ENCODE measurements at regions not wholly inside any gene's neighbourhood (a gene's known extent, or its start where the extent isn't known, plus 50 kb on each side); places are given as distances from the start of the nearest gene placed in this dataset.

DNA sequence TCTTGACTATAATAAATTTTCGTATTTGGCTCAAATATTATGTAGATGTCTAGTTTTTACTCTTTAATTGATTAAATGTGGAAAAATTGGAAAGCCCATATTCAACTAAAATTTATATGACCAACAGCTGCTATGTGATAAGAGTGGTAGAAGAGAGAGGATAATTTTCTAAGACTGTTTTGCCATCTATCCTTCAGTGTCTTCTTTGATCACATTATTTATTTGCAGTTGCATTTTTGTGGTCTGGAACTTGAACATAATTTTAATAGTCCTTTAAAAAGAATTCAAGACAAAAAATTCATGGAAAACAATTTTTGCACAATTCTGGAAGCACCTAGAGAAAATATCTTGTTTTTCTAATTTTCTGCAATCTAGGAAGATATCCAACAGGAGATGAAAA is 213.3 kb upstream of the THBS1 start:
- DNase-seq, result no peak

DNA sequence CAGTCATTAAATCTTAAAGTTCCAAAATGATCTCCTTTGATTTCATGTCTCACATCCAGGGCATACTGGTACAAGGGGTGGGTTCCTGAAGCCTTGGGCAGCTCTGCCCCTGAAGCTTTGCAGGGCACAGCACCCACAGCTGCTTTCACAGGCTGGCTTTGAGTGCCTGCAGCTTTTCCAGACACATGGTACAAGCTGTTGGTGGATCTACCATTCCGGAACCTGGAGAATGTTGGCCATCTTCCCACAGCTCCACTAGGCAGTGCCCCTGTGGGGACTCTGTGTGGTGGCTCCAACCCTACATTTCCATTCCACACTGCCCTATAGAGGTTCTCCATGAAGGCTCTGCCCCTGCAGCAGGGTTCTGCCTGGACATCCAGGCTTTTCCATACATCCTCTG is 211.1 kb upstream of the THBS1 start:
- no peak for DNase-seq

DNA sequence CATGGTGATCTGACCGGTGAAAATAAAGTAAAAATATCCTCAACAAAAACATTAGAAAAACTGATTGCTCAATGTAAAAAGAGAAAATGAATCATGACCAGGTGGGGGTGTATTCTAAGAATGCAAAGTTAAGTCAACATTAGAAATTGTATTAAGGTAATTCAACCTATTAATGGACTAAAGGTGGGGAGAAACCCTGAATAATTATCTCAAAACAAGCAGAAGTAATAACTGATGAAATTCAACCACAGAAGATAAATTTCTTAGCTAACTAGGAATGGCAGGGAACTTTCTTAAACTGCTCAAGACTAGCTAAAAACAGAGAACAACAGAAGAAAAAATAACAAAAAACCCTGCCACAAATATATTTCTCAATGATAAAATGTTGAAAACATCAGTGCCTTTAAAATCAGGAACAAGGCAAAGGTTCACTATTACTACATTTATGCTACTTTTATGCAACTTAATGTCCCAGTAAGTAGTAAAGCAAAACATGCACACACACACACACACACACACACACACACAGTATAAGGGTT is 204.4 kb upstream of the THBS1 start:
- DNase-seq, result no peak

DNA sequence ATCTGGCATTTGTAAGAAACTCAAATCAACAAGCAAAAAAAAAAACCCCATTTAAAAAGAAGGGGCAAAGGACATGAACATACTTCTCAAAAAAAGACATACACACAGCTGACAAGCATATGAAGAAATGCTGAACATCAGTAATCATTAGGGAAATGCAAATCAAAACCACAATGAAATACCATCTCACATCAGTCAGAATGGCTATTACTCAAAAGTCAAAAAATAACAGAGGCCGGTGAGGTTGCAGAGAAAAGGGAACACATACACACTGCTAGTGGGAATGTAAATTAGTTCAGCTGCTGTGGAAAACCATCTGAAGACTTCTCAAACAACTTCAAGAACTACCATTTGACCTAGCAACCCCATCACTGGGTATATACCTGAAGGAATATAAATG is 199.4 kb upstream of the THBS1 start:
- no peak for DNase-seq

DNA sequence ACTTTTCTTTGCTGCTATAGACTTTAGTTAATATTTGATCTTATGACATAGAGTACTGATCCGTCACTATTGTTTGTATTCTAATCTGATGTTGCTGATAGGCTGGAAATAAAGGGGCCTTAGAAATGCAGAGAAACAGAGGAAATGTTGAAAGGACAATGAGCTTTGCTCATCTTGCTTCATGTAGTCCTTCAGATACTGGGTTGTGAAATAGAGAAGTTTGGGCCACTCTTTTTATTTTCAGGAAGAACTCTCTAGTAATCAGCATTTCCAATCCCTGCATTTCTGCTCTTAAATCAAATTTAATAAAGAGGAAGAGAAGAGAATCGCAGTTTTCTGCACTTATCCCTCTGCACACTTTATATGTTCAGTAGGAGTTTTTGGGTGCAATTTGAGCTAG is 192.8 kb upstream of the THBS1 start:
- DNase-seq, result no peak

DNA sequence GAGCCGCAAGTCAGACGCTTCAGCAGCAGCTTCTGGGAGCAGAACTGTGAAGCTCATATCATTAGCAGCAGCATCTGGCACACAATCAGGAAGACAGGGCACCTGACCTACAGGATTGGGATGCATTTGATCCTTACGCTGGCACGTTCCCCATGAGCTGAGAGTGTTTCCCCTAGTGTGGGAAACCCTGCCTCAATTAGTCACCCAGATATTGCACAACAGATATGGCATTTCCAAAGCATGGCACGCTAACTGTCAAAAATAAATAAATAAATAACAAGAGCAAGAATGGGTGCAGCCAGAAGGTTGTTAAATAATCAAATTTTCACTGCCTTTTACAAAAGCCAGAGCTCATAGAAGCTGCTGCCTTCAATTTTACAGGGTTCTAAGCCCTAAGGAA is 189.6 kb upstream of the THBS1 start:
- no peak for DNase-seq

DNA sequence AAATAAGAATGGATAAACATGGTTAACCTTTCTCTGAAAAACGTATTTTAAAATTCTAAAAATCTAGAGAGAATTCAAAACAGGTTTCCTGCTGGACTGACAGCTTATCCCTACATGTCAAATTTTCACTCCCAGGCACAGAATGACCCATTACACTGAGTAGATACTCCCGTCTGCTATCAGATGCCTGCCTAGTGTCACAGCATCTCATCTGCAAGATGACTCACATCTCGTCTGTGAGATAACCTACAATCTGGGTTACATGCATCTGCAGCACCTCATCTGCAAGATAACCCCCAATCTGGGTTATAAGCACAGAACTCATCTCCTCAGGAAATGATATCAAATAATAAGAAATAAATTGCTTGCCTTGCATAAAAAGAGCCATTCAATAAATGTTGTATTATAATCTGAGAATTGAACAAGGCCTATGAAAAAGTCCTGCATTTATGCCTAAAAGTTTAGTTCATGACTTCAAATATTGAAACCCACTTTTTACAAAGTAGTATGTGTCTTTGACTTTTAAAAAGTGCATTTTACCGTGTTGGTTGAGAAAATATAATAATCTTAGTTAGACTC is 188.3 kb upstream of the THBS1 start:
- no peak for DNase-seq

DNA sequence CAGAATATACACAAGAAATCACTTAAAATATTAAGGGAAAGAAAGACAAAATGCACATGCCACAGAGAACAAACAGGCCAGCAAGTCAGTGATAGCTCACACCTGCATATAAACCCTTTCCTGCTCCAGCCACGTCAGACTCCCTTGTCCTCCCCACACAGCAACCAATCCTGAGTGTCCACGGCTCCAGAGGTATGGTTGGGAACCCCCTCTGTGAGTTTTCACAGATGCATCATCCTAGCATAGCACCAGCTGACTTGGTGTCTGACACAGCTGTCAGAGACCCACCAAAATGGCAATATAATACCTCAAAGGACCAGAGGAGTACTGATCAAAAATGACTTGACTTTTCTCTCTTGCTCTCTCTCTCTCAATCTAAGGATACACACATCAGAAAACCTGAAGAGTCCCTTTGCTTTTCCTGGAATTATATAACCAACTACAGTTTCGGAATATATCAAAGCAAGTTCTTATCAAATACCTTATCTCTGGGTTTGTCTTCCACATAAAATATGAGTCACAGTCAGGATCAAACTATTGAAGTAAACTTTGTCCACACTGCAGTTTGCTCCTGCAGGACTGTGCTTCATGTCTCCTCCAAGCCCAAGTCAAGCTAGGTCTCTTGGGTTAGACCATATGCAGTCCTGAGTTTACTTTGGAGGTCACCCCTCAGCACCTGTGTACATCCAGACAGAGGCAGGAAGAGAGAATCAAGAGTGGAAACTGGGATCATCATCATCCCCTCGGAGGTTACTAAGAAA is 187.1 kb upstream of the THBS1 start:
- no peak for DNase-seq

DNA sequence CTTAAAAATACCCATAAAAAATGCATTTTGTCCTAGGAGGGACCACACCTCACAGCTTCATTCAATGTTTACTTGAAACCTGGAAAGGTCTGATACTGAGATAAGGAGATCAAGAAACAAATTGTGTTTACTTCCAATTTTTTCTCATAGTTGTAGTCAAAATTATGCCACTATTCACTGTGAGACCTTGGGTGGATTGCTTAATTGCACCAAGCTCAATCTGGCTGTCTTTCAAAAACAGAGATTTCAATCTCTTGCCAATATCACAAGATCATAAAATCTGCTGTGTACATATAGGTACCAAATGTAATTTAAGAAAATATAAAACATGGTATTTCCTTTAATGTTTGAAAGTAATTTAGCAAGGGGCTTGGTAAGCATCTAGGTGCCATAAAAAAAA is 186.4 kb upstream of the THBS1 start:
- no peak for DNase-seq

DNA sequence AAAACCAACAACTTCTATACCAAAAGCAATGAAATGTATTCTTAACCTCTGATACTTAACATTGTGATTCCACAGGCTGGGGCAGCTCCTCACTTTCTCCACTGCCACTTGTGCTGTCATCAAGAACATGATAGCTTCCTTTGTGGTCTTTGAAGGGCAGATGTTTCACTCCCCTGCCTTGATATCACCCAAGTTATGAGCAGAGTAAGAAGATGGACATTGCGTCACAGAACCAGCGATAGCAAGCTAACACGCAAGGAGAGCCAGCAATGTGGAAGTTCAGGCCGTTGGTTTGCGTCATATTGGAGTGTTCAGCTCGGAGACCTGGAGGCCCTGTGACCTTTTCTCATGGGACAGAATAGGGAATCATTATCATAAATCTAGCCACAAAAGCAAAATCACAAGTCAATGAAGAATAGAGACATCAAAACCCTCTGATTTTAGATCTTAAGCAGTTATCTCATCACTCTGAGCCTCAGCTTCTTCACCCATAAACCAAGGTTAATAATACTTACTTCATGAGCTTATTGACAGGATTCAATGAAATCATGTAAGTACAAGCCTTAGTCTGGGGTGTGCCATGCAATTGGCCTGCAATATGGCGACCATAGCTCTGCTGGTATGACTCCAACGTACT is 183.8 kb upstream of the THBS1 start:
- no peak for DNase-seq

DNA sequence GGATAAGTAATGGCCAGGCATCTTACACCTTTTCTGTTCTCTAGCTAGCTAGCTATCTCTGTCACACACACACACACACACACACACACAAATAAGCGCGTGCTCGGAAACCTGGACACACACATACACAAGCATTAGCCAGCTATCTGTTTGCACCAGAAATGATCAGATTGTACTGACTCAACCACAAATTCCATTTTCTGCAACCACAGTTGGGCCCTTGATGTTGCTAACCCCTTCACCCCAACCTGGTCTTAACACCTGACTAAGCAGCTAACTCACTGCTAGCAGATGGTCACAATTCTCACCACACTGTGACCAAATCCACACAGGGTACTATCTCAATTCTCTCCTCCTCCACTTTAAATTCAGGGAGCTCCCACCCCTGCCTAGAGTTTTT is 183.0 kb upstream of the THBS1 start:
- DNase-seq, result no peak

DNA sequence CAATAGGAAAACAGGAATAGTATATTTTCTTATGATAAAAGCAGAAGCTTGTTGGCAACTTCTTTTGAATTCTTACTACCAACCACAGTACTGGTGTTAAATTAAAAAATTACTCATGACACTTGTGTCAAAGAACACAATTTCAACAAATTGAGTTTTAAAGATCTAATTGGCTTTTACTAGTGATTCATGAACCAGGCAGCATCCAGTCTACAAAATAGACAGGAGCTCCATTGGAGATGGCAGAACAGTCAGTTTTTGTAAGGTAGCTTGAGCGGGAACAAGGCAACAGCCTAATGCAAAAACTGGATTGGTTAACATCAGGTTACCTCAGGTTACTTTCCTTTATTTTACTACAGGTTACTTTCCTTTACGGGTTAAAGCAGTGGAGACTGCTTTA is 181.3 kb upstream of the THBS1 start:
- no peak for DNase-seq

DNA sequence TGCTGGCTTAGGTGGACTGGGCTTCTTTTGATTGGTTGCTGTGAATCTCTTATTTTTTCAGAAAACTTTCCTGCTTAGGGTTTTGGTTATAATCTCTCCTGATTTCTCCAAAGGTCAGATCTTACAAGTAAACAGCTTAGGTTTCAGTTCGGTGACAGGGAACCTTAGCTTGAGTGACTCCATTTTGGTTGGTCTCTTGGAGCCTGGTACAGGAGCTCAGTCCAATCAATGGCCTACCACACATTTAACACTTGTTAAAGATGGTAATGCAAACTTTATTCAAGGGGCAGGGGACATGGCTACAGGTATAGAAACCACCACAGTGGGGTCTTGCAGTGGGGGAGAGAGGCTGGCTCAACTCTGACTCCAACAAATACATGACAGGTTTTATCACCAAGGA is 180.9 kb upstream of the THBS1 start:
- no peak for DNase-seq

DNA sequence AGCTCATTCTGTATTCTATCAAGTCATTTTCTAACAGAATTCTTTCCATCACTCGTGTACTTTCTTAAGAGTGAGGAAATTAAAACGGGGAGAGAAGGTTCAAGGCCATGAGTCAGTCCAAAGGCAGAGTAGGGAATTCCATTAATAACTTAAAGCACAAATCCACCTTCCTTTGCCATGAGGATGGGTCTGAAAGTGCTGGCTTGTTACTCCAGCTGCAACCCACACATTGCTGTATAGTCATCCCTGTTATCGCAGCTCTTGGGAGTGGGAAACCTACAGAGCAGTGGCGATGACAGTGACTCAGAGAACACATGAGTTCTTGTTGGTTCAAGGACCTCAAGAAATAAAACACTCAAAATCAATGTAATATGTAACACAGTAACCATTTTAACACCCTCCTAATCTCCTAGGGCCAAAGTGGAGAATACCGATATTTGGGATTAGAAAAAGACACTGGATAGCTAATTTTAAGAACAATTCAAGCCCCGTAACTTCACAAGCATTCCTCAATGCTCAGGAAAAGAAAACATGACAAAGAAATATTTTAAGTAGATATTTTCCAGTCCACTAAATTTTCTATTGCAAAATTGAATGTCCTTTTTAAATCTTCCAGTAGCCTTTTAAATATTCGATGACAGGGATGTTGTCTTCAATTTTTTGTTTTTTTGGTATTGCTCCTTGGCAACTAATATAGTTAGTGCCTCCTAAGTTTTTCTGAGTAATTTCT is 179.9 kb upstream of the THBS1 start:
- DNase-seq, result no peak

DNA sequence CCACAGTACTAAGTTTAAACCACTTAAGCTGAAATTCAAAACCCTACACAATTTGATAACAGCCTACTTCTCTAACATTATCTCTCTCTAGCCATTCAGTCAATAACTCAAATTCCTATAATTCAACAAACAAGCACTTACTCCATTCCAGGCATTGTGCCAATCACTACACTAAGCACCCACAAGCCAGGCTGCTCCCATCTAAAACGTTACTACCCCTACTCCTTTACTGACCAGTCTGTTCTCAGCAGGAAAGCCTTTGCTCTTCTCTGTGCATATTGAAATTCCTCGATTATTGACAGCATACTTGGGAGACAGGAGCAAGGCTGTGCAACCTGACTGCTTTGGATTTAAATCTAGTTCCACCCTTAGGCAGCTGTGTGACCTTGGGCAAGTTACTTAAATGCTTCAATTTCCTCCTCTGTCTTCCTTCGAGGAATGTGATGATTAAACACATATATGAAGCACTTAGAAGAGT is 177.2 kb upstream of the THBS1 start:
- DNase-seq, result no peak

DNA sequence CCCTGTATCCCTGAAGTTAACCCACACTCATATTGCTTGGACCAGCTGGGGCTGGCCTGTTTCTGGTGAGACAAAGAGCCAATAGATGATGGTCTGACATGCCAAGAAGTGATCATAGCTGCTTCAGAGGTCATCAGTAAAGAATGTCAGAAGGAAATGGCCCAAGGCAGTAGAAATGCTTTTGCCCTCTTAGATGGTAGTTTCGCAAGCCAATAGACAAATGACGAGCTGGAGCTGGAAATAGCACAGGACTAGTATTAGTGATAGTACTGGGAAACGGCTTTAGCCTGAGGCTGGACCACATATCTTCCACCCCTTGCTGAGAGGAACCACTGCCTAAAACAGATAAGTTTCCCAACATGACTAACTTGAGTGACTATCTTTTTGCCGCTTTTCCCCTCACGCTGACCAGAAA is 176.1 kb upstream of the THBS1 start:
- DNase-seq, result no peak

DNA sequence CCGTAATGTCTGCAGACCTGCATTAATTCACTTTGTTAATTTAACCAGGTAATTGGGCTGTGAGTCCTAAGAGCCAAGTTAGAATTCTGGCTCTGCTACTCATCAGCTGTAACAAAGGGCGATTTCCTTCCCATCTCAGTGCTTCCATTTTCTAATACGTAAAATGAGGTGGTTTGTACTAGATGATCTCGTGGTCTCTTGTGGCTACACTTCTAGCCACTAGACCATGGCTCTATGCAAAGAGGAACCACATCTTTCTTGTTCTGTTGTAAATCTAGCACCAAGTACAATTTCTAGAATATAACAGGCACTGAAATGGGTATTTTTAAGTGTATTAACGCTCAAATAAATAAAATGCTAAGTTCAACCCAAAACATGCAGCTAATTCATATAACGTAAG is 174.4 kb upstream of the THBS1 start:
- no peak for DNase-seq

DNA sequence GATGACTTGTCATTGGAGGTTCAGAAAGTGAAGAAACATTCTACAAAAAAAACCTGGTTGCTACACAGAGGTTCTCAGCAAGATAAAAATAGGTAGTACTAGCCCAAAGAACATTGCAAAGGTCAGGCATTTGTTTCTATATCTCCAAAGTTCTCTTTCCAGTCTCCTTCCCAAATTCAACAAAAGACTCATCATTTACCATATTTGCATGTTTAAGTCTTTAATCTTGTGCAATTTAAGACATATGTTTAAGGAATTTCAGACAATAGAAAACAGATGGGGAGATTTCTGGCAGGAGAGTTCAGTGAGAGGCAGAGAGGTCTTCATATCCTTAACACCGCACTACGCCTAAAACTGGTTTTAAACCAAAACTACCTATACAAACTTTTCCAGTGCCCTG is 173.8 kb upstream of the THBS1 start:
- DNase-seq, result no peak

DNA sequence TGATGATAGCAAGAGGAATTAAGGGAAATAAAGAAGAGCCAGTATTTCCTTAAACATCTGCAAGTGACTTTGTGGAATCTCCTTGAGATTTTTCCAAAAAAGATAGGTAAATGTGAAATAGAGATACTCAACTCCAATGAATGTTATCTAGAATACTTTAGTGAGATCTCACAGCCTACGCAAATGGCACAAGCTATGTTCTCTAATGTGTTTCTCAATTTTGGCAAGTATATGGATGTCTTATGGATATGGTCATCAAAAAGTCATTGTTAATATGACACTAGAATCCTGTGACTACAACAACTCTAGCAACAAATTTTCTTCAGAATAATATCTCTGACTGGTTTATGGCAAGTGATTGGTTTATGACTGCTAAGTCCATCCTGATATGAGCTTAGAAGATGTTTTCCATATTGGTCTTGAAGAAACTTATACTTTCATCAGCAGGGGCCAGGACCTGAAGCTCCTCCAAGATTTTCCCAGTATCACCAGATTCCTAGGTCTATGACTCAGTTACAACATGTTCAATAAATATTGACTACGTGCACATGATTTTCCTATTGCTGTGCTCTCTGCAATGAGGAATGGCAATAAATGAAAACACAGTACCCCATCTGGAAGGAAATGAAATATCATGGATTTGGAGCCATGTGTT is 170.9 kb upstream of the THBS1 start:
- DNase-seq, result no peak

DNA sequence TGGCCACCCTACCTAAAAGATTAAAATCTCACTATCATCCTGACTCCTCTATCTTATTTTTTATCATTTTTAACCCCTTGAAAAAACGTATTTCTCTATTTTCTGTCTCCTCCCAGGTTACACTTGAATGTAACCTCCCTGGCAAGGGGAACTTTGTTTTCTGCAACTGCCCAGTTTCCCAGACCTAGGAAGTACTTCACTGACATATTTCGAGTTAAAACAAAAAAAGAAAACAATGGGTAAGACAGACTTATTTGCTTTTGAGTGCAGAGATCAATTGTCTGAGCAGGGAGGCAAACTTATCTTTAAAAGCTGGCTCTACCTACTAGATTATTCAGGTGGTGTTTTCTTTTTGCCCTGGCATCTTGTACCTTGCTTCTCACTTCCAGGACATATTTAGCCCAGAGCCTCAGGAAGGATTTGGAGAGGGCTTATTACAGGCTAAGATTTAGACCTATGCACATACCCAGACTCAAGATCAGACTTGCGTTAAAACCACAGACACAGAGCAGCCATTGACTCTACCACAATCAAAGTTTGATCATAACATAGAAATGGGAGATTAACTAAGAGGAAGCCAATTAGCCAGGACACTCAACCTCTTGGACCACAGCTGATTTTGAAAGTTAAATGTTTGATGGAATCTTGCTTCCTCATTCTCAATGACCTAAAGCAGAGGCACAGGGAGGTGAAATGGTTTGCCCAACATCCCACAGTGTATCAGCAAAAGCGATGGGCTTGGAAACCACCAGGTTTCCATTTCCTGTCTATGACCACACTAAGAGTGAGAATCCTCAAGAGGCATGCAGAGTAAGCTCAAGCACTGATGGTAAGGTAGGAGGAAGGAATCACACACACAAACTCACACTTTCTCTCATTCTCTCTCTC is 169.5 kb upstream of the THBS1 start:
- DNase-seq, result no peak

DNA sequence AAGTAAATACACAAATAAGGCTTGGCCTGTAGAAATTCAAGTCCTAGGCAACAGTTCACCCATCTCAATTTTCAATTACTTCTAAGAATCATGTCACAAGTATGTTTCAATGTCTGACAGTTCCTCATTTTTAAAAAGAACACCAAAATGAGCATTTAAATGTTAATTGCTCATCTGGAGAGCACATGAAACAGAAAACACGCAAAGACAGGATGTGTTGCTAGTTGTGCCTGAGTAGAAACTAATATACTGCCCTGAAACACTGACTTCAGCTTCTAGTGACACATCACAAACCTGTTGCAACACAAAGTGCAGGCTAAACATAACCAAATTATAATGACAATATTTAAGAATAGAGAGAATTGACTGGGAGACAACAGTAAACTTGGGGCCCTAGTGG is 167.3 kb upstream of the THBS1 start:
- DNase-seq, result no peak

DNA sequence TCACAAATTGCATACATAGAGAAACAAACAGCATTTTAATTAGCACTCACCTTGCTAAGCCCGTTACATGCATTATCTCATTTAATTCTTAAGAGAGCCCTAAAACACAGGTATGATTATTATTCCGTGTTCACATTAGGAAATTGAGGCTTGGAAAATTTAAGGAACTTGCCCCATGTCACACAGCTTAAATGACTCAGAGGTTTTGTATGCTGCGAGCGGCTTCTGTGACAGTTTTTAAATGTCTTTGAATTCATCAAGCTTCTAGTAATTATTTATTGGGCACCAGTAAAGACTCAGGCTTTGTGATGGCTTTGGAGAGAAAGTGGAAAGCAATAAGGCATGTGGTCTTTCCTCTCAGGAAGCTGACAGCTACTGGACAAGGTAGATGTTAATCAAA is 166.7 kb upstream of the THBS1 start:
- no peak for DNase-seq

Measured in activated CD8-positive, alpha-beta memory T cell treated with anti-CD3 and anti-CD28 coated beads, Interleukin-2, amount 50 U/mL, for 48 hours (primary cell).